ENCODE measurements at regions not wholly inside any gene's neighbourhood (a gene's known extent, or its start where the extent isn't known, plus 50 kb on each side); places are given as distances from the start of the nearest gene placed in this dataset.
"Not testable (repeated sequence)": the region's sequence is repeated elsewhere in the genome, so short reads cannot be mapped to it uniquely, and the experiment has no call there.

DNA sequence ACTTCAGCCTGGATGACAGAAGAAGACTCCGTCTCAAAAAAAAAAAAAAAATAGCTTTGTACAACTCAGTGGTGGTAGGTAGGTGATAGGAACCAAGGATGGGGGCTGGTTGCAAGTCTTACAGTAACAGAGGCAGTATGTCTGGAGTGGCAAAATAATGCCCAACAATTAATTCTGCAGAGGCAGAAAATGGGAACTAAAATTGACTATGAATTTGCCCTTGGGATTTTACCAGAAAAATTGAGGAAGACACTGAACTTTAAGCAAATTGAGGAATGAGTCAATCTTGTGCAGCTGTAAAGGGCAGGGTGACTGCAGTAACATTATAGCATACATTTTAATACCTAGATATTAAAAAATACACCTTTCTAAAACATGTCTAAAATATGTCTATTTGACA is 116.1 kb upstream of the FOXN2 start:
- DNase-seq = no peak

DNA sequence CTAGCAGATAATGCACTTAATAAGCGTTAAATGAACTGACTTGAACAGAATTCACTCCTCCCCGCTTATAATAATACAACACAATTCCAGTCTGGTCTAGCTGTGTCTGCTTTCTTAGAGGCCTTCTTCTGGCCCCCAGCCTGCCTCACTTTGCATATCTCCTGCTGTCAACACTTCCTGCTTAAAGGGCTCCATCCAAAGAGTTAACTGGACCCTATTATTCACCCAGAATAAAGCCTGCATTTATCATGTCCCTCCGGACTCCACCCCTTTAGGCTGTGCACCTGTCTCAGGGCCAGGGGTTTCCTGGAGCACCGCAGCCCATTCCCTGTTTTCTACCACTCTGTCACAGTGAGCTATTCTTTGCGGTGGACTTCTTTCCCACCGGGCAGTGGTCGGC is 115.4 kb upstream of the FOXN2 start:
- no peak for DNase-seq

DNA sequence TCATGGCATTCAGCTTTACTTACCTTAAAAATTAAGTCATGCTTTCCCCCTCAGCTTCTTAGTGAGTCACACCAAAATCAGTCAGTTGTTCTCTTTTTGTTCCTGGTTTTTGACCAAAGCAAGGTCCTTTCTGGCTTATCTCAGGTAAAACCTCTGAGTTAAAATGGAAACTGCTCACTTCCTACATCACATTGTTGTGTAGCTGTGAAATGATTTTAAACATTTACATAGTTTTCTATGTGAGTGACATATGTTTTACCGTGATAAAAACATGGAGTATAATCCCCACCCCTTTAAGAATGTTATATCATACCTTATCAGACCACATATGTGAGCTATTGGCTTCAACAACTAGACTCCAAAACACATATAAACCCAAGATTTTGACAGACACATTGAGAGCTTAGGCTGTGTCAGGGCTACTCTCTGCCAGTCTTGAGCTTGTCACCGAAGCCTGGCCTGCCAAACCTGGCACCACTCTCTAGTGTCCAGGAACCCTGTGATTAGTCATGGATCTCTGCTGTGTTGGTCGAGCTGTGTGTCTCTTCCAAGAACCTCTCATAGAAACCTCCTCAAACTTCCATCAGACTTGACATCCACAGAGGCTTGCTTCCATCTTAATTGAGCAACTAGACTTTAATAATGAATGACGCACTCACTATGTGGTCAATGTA is 113.7 kb upstream of the FOXN2 start:
- DNase-seq = no peak

DNA sequence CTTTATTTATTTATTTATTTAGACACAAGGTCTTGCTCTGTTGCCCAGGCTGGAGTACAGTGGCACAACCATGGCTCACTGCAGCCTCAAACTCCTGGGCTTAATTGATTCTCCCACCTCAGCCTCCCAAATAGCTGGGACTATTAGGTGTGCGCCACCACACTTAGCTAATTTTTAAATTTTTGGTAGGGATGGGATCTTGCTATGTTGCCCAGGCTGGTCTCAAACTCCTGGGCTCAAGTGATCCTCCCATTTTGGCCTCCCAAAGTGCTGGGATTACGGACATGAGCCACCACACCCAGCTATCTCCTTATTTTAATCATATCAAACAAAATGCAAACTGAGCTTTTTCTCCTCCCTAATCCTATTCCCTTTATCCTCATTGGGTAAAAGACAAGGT is 113.0 kb upstream of the FOXN2 start:
- not testable (repeated sequence) for DNase-seq

DNA sequence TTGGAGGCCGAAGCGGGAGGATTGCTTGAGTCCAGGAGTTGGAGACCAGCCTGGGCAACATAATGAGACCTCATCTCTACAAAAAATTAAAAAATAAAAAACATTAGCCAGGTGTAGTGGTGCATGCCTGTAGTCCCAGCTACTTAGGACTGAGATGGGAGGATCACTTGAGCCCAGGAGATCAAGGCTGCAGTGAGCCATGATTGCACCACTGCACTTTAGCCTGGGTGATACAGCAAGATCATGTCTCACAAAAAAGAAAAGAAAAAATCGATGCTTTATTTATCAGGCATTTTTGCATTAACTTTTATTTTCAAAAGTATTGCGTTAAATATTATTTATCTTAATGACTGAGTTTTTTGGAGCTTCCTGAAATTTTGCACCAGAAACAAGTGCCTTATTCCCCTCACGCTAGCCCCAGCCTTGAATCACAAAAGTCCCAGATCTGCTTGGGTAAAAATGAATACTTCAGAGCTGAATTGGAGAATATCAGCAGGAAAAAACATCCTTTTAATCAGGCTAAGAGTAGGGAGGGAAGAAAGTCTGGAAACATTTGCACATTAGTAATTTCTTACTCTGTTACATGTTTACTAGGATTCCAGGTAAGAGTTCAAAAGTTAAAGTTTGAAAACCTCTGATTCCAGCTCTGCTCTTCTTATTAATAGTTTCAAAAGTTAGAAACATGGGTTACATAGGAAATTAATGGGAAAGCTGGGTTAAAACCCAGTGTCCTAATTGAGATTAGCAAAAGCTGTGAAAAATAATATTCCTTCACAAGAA is 111.4 kb upstream of the FOXN2 start:
- no peak for DNase-seq

DNA sequence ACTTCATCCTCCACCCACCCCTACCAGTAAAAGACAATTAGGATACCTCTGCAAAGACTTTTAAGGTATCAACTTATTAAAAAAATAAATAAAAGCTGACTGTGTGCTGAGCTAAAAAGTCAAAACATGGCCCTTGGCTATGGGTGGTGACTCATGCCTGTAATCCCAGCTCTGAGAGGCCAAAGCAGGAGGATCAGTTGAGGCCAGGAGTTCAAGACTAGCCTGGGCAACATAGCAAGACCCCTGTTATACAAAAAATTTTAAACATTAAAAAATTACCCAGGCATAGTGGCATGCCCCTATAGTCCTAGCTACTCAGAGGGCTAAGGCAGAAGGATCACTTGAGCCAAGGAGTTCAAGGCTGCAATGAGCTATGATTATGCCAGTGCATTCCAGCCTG is 110.8 kb upstream of the FOXN2 start:
- DNase-seq = no peak

DNA sequence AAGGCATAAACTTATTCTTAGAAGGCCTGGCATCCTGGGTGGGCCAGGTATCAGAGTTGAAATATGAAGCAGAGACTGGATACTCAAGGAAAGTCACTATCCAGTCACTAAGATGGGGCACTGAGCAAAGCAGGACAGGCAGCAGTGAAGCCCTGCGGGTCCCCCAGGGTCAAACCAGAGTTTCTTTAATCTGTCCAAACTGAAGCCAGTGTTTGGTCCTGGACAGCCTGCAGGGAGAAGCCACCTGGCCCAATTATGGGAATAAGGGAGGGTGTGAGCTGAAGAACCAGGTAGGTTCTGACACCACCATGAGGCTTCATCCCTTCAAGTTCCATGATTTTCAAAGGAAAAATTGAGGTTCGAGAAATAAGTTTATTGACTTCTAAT is 109.7 kb upstream of the FOXN2 start:
- no peak for DNase-seq

DNA sequence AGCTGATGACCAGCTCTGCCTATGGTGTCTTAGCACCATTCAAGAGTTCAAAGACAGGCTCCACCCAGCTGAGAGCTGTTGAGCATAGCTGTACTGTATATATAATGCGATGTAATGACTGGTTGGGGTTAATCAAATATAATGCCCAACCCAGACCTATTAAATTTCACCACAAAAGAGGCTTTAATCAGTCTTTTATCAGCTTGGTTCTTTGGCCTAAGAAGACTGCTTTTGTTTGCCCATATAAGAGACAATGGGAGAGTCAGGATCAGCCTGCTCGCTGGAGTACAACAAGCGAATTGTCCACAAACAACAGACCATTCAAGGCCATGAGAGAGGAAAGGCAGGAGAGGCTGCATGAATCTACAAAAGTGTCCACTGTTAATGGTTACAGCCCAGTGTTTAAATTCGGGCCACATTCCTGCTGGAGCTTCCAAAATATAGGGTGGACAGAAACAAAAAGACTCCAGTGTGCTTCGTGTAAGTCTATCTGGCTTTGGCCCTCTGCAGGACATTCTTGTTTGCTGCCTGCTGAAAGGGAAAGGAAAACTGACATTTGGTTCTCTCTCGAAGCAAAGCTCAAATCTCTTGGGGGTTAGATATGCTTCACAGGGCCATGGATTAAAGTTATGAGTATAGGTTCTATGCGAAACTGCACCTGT is 109.2 kb upstream of the FOXN2 start:
- DNase-seq = no peak

DNA sequence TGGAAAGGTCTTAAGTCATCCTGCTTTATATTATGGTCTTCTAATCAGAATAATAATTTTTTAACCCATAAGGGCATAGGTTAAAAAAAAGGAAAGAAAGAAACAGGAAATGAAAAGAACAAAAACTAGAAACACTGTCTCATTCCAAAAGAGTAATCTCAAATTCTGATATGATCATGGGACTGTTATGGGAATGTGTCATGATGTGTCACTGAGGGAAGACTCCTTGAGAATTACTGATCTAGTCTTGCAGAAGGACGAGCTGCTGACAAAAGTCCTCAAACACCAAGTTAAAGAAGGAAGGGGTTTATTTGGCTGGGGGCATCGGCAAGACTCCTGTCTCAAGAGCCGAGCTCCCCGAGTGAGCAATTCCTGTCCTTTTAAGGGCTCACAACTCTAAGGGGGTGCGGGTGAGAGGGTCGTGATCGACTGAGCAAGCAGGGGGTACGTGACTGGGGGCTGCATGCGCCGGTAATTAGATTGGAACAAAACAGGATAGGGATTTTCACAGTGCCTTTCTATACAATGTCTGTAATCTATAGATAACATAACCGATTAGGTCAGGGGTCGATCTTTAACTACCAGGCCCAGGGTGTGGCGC is 108.3 kb upstream of the FOXN2 start:
- not testable (repeated sequence) for DNase-seq

DNA sequence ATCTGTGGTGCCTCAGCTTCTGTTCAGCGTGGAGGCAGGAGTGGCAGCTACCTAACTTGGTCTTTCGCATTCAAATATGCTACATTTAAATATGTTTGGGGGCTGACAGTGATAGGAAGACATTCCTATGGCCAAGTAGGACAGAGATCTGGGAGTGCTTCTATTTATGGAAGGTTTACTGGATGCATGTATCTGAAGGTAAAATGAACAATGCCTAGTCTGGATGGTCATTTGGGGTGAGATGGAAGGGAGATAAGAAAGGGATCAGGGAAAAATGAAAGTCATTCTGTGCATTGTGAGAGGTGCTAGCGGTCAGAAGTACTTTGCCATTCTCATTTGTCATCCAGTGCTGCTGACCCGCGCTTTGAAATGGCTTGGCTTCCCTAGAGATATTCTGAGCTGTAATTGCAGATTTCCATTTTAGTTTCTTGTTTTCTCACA is 107.3 kb upstream of the FOXN2 start:
- DNase-seq = no peak

DNA sequence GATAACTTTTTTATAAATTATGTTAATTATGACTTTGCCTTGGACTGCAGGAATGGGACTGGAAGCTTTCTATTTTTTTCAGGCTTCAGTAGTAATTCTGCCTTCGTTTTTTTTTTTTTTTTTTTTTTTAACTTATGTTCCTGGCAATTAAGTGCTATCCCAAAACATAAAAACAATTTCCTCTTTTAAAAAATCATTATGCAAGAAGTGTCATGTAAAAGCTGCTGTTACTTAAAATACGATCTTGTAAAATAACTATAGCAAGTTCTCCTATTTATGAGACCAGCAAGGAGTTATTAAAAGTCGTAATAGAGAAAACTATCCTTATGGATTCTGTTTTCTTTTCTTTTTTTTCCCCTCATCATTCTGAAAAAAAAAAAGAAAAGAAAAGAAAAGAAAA is 106.6 kb upstream of the FOXN2 start:
- no peak for DNase-seq

DNA sequence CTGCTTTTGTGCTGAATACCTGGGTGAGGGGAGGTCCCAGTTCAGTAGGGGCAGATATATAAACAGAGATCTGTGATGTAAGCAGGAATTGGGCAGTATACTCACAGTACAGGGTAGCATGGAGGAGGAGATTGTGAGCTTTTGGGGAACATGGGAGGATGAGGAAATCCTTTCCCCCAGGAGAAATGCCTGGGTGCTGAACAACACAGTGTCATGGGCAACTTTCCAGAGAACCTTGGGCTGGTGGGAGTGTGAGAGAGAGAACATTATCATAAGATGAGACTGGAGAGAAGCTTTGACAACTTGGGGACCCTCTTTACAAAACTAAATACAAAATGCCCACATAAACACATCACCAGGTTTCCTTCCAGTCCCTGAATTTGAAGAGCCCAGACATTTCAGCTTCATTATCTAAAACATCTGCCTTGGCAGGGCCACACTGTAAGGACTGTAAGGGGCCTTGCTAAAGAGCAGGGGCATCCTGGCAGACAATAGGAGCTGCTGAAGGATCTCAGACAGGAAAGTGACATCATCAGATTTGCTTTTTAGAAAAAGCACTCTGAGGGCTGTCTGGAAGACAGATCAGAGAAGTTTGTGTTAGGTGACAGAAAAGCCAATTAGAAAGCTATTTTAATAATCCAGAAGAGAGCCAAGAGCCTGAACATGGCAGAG is 105.1 kb upstream of the FOXN2 start:
- DNase-seq = no peak

DNA sequence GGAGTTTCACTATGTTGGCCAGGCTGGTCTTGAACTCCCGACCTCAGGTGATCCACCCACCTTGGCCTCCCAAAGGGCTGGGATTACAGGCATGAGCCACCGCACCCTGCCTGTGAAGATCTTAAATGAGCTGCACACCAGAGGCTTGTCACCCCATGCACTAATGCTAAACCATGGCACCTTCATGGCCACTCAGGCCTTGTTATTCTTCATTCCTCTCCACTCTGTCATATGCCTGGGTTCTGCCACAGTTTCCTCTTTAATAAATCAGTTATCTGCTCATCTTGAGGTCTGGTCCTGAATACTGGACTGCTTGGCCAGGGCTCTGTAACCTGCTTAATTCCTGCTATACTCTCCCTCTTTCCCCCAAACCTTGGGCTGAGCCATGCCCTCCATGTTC is 104.3 kb upstream of the FOXN2 start:
- no peak for DNase-seq

DNA sequence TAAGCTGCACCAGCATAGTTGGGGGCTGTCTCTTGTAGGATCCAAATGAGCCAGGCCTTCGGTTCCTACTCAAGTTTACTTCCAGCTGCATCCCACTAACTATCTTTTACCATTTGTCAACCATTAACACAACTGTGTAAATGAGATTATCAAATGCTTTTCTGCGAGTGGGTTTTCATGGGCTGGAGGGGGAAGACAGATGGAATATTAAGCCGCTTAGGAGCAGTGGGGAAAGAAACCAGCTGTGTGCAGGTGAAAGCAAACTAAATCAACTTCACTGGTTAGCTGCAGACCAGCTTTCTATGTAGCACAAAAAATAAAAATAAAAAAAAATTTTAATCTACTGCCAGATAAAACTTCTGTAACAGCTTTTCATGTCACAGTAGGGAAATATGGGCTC is 100.8 kb upstream of the FOXN2 start:
- DNase-seq = no peak

DNA sequence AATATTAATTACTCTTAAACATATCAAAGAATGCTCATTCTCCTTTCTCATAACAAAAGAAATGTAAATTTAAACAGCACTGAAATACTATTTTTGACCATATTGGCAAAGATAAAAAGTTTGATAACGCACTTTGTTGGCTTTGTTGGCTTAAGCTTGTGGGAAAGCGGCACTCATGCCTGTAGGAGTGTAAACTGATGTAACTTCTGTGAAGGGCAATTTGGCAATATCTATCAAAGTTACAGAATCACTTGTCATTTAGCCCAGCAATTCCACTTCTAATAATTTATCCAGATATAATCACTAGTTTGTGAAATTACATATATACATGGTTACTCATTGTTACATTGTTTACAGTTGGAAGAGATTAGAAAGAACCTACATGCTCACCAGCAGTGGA is 96.3 kb upstream of the FOXN2 start:
- no peak for DNase-seq

DNA sequence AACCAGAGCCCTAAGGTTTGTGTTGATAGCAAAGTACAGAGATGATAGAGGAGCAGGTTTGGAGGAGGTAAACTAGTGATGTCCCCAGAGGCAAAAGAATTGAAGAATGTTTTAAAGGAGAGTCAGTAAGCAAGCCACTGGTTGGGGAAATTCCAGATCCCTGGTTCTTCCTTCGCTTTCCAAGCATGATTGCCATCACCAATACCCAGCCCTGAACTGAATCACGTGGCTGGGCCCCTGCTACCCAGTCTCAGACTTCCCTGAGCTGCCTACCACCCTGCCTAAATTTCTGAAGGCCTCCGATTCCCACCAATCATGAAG is 95.3 kb upstream of the FOXN2 start:
- DNase-seq = no peak

DNA sequence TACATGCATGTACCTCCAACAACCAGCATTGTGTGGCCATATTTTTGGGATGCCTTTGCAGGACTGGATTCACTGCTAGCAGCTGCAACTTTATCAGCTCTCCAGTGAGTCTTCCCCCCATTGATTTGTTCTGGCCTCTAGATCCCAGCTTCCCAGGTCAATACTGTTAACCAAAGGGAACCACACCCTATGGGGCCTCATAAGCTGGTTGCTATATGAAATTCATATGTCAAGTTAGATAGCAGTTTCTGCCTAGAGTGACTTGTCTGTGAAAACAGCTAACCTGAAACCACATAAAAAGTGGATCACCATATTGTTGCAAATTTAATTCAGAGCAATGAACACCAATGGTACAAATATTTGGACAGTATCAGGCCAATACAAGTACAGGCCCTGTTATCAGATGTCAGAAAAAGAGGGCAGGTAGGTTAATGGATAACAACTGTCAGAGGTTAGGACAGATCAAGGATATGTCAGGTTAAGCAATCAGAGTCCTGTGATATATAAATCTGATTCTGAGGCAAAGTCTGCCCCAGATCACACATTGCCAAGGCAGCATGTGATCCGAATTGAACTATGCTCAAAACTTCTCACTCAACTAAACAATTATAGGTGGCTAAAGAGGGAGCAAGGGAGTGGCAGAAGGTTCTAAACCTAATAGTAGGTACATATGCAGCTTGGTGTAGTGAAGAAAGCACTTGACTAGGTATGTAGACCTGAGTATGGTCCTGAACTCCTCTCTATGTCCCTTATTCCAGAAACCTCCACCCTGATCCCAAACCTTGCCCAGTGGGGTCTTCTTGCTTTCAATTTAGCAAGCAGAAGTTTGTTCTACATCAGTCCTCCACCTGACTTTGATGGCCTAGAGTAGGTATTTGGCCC is 94.7 kb upstream of the FOXN2 start:
- no peak for DNase-seq

DNA sequence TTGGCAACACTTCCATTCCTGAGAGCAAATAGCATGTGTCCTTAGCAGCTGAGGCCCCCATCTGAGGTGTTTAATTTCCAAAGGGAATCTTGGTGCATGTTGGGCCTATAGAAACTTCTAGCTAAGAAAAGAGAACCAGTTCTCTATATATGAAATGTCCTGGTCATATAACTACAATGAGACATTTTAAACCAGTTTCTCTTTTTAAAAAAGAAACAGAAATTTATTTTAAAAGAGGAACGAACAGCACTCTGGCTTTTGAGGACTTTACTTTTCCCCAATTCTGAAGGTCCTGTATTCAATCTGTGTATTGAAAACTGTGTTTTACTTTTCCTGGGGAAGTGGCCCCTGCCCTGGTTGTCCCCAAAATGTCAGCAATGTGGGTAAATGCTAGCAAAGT is 94.0 kb upstream of the FOXN2 start:
- no peak for DNase-seq

DNA sequence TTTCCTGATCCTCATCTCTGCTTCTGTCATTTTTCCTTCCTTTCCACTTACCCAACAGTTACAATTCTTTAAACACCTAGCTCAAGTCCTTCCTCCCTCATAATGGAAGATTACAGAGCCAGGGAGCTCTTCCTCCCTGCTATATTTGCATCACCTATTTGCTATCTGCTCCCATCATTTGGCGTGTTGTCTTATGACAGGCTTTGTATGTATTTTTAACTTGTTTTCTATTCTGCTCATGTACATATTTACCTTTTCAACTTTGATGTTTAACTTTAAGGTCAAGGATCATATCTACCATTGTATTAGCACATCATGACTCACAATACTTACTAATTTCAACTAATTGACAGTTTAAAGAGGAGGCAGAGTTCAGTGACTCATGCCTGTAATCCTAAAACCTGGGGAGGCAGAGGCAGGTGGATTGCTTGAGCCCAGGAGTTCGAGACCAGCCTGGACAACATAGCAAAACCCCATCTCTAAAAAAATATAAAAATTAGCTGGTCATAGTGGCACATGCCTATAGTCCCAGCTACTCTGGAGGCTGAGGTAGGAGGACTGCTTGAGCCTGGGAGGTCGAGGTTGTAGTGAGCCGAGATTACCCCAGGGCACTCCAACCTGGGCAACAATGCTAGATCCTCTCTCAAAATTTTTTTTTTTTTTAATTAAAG is 92.5 kb upstream of the FOXN2 start:
- DNase-seq = no peak

DNA sequence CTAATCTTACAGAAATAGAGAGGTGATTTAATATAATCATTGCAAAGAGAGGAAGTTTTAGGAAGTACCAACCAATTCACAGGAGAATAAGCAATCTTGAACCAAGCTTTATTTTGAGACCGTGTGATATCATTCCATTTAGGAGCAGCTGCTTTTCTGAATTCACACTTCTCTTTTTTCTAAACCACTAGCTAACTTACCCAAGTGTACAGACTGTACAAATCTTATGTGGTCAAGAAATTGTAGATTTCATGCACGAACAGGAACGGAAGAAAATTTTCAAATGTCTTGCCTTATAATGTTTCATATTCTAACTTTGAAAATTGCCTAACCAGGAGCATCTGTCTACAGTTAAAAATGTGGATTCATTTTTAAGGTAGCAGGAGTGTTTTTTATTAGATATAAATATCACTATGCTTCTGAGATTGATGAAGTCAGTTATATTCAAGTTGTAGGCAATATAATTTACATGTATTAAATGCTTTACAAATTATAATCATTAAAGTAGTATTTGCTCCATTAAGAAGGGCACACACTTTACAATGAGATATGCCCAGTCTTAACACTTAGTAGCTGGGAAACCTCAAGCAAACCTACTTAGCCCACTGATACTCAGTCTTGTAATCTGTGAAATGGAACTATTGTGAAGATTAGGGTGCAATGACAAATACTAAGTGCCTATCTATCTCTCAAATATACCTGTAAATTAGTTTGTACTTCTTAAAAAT is 86.7 kb upstream of the FOXN2 start:
- DNase-seq = no peak

DNA sequence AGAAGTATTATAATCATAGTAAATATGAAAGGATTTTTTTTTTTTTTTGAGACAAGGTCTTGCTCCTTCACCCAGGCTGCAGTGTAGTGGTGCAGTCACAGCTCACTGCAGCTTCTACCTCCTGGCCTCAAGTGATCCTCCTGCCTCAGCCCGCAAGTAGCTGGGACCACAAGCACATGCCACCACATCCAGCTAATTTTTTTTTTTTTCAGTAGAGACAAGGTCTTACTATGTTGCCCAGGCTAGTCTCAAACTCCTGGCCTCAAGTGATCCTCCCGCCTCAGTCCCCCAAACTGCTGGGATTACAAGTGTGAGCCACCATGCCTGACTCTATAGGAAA is 86.2 kb upstream of the FOXN2 start:
- DNase-seq = no peak

All from activated naive CD4-positive, alpha-beta T cell treated with anti-CD3 and anti-CD28 coated beads, Interleukin-2, amount 50 U/mL, for 16 hours (primary cell).